Astrocyte (in vitro differentiated cells and primary cell): ENCODE measurements at regions not wholly inside any gene's neighbourhood (a gene's known extent, or its start where the extent isn't known, plus 50 kb on each side); places are given as distances from the start of the nearest gene placed in this dataset.

Experiments used
- DNase-seq: peaks from one replicate; pipeline ENCODE4 v3.0.0-alpha.2; 2010; ENCODE audit warnings: low read depth
- FAIRE-seq: peaks from 2 replicates; lab custom pipeline; 2011; peaks lifted over from hg19 to GRCh38; lab: Jason Lieb, UNC
- H2AFZ ChIP-seq: 2 replicates; pipeline ENCODE4 v1.6.0; 2012; ENCODE audit warnings: low read depth, low read length, inconsistent platforms
- H3K27ac ChIP-seq: 2 replicates; pipeline ENCODE4 v1.5.1; 2011; ENCODE audit warnings: low read depth, low read length, inconsistent platforms
- H3K27me3 ChIP-seq: 2 replicates; pipeline ENCODE4 v1.6.0; 2011; ENCODE audit warnings: low read length, inconsistent platforms; ENCODE audit not compliant: insufficient read depth
- H3K36me3 ChIP-seq: 2 replicates; pipeline ENCODE4 v1.5.1; 2011; ENCODE audit warnings: low read length, inconsistent platforms; ENCODE audit not compliant: insufficient read depth
- H3K4me1 ChIP-seq: 2 replicates; pipeline ENCODE4 v1.5.1; 2011; ENCODE audit warnings: low read length, inconsistent platforms; ENCODE audit not compliant: insufficient read depth
- H3K4me2 ChIP-seq: 2 replicates; pipeline ENCODE4 v1.6.0; 2012; ENCODE audit warnings: low read length, inconsistent platforms
- H3K4me3 ChIP-seq: 2 replicates; pipeline ENCODE4 v1.5.1; 2011; ENCODE audit warnings: low read depth, mild to moderate bottlenecking, low read length, inconsistent platforms; ENCODE audit not compliant: insufficient read depth
- H3K79me2 ChIP-seq: 2 replicates; pipeline ENCODE4 v1.6.0; 2012; ENCODE audit warnings: mild to moderate bottlenecking, low read length, inconsistent platforms; ENCODE audit not compliant: insufficient read depth
- H3K9ac ChIP-seq: 2 replicates; pipeline ENCODE4 v1.6.0; 2012; ENCODE audit warnings: mild to moderate bottlenecking, low read length, inconsistent platforms
- H3K9me3 ChIP-seq: 2 replicates; pipeline ENCODE4 v1.5.1; 2012; ENCODE audit warnings: low read depth, mild to moderate bottlenecking, low read length, inconsistent platforms; ENCODE audit not compliant: insufficient read depth
- H4K20me1 ChIP-seq: 2 replicates; pipeline ENCODE4 v1.6.0; 2012; ENCODE audit warnings: low read length, inconsistent platforms; ENCODE audit not compliant: insufficient read depth
- H3K27ac Mint-ChIP-seq: one replicate; pipeline ENCODE4 v1.8.0; 2021; ENCODE audit warnings: mild to moderate bottlenecking, mixed read lengths; ENCODE audit not compliant: unreplicated experiment
- H3K27me3 Mint-ChIP-seq: one replicate; pipeline ENCODE4 v1.8.0; 2021; ENCODE audit warnings: low read depth, mixed read lengths; ENCODE audit not compliant: unreplicated experiment
- H3K36me3 Mint-ChIP-seq: one replicate; pipeline ENCODE4 v1.8.0; 2021; ENCODE audit warnings: low read depth, mixed read lengths; ENCODE audit not compliant: unreplicated experiment
- H3K4me1 Mint-ChIP-seq: one replicate; pipeline ENCODE4 v1.8.0; 2021; ENCODE audit warnings: low read depth, mixed read lengths; ENCODE audit not compliant: unreplicated experiment
- H3K4me3 Mint-ChIP-seq: one replicate; pipeline ENCODE4 v1.8.0; 2021; ENCODE audit warnings: mild to moderate bottlenecking, moderate library complexity, mixed read lengths; ENCODE audit not compliant: unreplicated experiment
- H3K9me3 Mint-ChIP-seq: one replicate; pipeline ENCODE4 v1.8.0; 2021; ENCODE audit warnings: mild to moderate bottlenecking, mixed read lengths; ENCODE audit not compliant: unreplicated experiment
- CTCF ChIP-seq: IDR thresholded peaks from 2 replicates; pipeline ENCODE4 v1.5.1; 2011; ENCODE audit warnings: low read depth, mild to moderate bottlenecking, inconsistent platforms, low read length, moderate library complexity; ENCODE audit not compliant: insufficient read depth
- EZH2 ChIP-seq: IDR thresholded peaks from 2 replicates; pipeline ENCODE4 v1.6.1; 2012; ENCODE audit warnings: mild to moderate bottlenecking, low read length, inconsistent platforms; ENCODE audit not compliant: insufficient read depth

- H2AFZ ChIP-seq: no peak overlapping the region
- no peak overlapping the region for H3K27ac ChIP-seq
- DNase-seq: no peak
- no peaks in the 10 kb centered on the region for H3K4me1 ChIP-seq
- H3K79me2 ChIP-seq: no peaks in the 10 kb centered on the region
- H3K4me1 Mint-ChIP-seq: no peaks in the 10 kb centered on the region
- H3K4me2 ChIP-seq: no peak overlapping the region
- no peak overlapping the region for H3K4me3 Mint-ChIP-seq
- H3K9me3 Mint-ChIP-seq: no peaks in the 10 kb centered on the region
- H4K20me1 ChIP-seq: no peaks in the 10 kb centered on the region
- H3K4me3 ChIP-seq: no peak overlapping the region
- no peaks in the 10 kb centered on the region for H3K9me3 ChIP-seq
- H3K36me3 ChIP-seq: no peaks in the 10 kb centered on the region
- no peak overlapping the region for H3K9ac ChIP-seq
- H3K27me3 ChIP-seq: no peaks in the 10 kb centered on the region
- TF ChIP-seq CTCF (no peak), EZH2 (no peak)
- no peaks in the 10 kb centered on the region for H3K36me3 Mint-ChIP-seq
- peaks cover 2% of the 10 kb centered on the region for H3K27me3 Mint-ChIP-seq
- H3K27ac Mint-ChIP-seq: no peak overlapping the region
- FAIRE-seq: no peak
Observed at GRCh38 chr11:26043665-26044064, 288.3 kb upstream of the ANO3 start.

- H3K27ac Mint-ChIP-seq: no peak overlapping the region
- TF ChIP-seq CTCF: no peak
- TF ChIP-seq EZH2: no peak
- Histone ChIP-seq H3K36me3 (no peaks in the 10 kb centered on the region), H3K4me1 (no peaks in the 10 kb centered on the region), H3K79me2 (no peaks in the 10 kb centered on the region), H3K4me2 (no peak overlapping the region), H3K9me3 (no peaks in the 10 kb centered on the region), H4K20me1 (no peaks in the 10 kb centered on the region), H3K9ac (no peak overlapping the region), H3K4me3 (no peak overlapping the region), H3K27me3 (no peaks in the 10 kb centered on the region), H2AFZ (no peak overlapping the region), H3K27ac (no peak overlapping the region)
- peaks cover 2% of the 10 kb centered on the region for H3K27me3 Mint-ChIP-seq
- H3K4me3 Mint-ChIP-seq: no peak overlapping the region
- H3K9me3 Mint-ChIP-seq: peaks cover 1% of the 10 kb centered on the region
- H3K36me3 Mint-ChIP-seq: no peaks in the 10 kb centered on the region
- H3K4me1 Mint-ChIP-seq: no peaks in the 10 kb centered on the region
- FAIRE-seq (no peak), DNase-seq (no peak)
Observed at GRCh38 chr11:26044389-26044788, 287.5 kb upstream of the ANO3 start.

- H3K4me2 ChIP-seq: no peak overlapping the region
- Mint-ChIP-seq H3K36me3 (no peaks in the 10 kb centered on the region), H3K4me3 (no peak overlapping the region), H3K27me3 (peaks cover 2% of the 10 kb centered on the region), H3K27ac (no peak overlapping the region), H3K4me1 (no peaks in the 10 kb centered on the region), H3K9me3 (peaks cover 2% of the 10 kb centered on the region)
- no peak overlapping the region for H2AFZ ChIP-seq
- H3K9ac ChIP-seq: no peak overlapping the region
- H3K36me3 ChIP-seq: no peaks in the 10 kb centered on the region
- no peak overlapping the region for H3K27ac ChIP-seq
- H3K79me2 ChIP-seq: no peaks in the 10 kb centered on the region
- no peaks in the 10 kb centered on the region for H3K4me1 ChIP-seq
- no peak overlapping the region for H3K4me3 ChIP-seq
- DNase-seq (no peak), FAIRE-seq (no peak)
- H3K9me3 ChIP-seq: no peaks in the 10 kb centered on the region
- no peaks in the 10 kb centered on the region for H3K27me3 ChIP-seq
- TF ChIP-seq EZH2 (no peak), CTCF (no peak)
- no peaks in the 10 kb centered on the region for H4K20me1 ChIP-seq
Observed at GRCh38 chr11:26045082-26045481, 286.8 kb upstream of the ANO3 start.
